ENCODE measurements at regions not wholly inside any gene's neighbourhood (a gene's known extent, or its start where the extent isn't known, plus 50 kb on each side); places are given as distances from the start of the nearest gene placed in this dataset.

- DNase-seq = no peak
These were observed 217.1 kb upstream of the ZMIZ1 start for GRCh38 chr10:78851647-78852046.

DNA sequence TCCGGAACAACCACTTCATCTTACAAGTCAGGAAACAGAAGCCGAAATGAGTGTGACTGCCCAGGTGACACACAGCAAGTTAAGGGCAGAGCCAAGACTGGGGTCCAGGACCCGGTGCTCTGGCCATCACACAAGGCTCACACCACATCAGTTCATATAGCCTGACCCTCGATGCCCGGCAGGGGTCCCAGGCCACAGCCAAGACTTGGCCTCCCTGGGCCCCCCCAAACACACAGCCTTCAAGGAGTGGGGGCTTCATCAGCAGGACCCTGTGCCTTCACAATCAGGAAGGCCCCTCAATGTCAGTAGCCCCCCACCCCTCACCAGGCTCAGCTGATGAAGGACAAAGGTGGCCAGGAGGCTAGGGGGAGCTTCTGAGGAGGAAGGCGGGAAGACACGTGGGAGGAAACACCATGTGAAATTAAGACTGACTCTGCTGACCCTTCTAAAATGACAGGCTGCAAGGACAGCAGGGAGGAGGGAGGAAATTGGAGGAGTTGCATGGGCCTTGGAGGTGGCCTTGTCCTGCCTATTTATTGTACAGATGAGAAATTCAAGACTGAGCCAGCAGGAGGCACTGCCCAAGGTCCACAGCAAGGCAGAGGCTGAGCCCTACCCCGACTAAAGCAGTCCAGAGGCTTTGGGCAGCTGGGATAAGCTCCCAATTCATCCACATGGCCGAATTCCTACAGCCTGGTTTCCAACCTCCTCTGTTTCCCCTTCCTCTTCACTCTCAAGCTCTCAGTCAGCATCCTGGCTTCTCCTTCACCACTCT, 216.1 kb upstream of the ZMIZ1 start:
- peak; percentile 22 for DNase-seq

GRCh38 chr10:78853864-78854263, 214.9 kb upstream of the ZMIZ1 start:
- no peak for DNase-seq

DNA sequence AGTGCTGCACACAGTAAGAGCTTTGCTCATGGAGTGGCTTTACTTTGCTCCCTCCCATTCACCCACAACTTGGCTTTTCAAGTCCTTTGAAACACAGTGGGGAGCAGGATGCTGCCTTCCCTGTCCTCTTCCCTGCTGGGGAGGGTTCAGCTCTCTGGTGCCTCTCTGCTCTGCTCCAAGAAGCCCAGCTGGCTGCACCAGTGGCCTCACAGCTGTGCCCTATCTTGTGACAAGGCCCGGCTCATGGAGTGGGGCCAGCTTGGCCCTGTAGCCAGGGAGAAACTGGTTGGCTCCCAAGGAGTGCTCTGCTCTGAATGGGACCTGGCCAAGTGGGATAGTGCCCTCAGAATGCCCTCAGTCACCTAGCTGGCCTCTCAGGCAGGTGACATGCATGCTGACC, 212.3 kb upstream of the ZMIZ1 start:
- no peak for DNase-seq

DNA sequence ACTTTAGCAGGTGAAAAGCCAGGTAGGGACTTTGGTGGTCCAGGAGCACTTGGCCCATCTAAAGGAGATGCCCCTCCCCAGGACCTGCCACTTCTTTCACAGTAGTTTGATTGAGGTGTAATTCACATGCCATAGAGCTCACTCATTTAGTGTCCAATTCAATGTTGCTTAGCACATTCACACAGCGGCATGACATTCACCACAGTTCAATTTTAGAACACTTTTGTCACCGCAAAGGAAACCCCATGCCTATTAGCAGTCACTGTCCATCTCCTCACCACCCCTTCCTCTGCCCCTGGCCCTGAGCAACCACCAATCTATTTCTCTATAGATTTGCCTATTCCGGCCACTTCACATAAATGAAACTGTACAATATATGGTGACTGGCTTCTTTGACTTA, 211.6 kb upstream of the ZMIZ1 start:
- DNase-seq = no peak

DNA sequence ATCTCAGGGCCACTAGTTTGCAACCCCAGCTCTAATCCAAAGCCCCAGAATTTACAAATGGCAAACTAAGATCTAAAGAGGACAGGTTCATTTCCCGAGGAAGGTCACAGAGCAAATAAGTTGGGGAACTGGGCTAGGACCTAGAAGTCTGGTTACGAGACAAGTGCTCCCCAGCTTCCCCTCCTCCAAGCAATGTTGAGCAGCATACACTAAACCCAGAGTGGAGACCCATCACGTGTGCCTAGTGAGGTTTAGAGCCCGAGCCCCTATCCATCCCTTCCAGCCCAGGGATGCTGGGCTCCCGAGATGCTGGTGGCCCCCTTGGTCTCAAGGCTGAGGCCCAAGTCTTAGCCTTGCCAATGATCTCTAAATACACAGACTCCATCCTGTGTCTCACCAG, 209.5 kb upstream of the ZMIZ1 start:
- DNase-seq = no peak

GRCh38 chr10:78859769-78860168, 209.0 kb upstream of the ZMIZ1 start:
- no peak for DNase-seq

DNA sequence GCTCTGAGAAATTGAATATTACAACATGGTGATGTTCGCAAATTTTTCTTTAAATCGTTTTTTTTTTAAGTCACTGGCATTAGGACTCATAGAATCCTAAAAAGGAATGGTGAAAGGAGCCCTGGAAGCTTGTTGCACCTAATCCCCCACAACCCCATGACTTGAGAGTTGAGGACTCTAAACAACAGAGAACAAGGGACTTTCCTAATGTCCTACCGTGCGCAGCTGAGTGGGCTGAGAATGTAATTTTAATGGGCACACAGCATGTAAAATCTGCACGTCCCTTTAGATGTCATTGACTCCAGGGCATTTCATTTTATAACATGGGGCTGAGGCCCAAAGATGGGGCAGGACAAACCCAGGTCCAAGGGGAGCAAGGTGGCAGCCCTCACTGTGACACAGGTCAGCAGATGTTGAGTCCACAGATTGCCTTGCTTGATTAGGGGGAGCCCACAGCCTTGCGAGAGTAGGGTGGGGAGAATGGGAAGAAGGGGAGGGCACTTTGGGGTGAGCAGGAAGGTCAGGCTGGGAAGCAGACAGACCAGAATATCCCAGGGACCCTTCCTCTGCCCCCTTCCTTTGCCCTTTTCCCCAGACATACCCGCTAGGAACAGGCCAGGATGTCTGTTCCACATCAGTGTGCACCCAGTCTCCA, 208.4 kb upstream of the ZMIZ1 start:
- no peak for DNase-seq

DNA sequence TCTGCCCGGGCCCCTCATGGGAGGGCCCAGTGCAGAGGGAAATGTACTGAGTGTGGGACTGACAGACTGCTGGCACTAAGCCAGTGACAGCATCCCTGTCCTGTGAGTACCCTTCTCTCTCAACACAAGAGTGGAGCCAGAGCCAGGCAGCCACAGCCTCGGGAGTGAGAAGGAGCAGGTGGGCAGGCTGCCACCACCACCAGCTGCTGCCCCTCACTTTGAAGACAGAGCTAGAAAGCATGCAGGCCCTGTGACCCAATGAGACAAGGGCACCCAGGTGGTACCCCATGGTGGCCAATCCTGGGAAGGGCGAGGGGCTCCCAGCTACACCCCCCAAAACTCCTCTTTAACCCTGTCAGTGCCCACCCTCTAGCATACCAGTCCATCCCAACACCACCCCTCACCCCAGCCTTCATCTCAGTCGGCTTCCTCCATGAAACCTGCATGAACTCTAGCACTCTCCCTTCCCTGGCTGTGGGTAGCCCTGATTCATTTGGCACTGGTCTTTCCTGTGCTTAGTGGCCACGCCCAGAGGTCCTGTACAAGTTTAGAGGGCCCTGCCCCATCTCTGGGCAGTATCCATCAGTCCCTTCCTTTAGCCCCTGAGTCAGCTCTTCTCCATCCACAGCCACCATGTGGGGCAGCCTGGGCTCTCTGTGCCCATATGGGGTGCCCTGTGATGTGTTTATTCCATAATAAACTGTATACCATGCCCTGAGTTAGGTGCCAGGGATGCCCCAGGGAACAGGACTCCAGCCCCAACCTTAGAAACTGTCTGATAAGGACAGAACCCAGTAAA, 207.0 kb upstream of the ZMIZ1 start:
- no peak for DNase-seq

- no peak for DNase-seq
These were observed 206.5 kb upstream of the ZMIZ1 start for GRCh38 chr10:78862328-78862640.

- DNase-seq = no peak
These were observed 205.4 kb upstream of the ZMIZ1 start for GRCh38 chr10:78863140-78863905.

DNA sequence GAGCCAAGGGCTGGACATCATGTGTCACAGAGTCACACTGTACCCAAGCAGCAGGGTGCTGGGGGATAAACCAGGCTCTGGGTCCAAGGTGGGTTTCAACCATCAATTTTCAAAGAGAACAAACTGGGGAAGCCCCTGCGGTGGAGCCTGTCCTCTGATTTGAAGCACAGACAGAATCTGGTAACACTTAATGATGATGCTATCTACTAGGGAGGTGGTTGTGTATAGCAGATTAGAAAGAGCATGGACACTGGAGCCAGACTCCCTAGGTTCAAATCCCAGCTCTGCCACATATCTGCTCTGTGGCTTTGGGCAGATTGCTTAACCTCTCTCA, 204.9 kb upstream of the ZMIZ1 start:
- no peak for DNase-seq

DNA sequence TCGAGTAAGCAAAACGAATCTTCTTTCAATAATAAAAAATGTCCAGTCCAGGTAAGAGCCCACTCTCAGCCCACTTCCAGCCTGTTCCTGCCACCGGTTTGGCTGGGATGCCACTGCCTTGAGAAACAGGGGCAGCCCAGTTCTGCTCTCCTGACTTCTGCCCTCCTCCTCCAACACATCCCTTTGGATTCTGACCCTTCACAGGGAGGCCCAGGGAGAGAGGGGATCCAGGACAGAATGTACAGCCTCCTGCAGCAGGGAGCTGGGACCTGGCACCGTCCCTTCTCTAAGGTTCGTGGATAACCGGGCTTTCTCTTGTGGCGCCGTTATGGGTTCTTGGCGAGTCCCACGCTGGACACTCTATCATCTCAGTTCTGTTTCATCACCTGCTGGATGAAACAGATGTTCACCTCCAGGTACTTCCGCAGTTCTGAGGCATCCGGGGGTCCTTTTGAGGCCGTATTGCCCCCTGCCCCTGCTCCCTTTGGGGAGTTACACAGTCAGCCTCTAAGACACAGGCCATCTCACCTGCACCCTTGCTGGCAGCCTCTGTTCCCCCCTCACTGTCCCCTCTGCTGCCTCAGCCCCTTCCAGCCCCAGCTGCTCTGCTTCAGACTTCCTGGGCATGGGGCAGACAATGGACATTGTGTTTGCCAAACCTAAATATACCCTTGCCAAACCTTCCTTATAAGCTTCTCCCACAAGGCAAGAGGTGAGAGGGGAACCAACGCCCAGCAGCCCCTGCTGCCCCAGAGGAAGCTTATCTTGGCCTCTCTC, 203.8 kb upstream of the ZMIZ1 start:
- no peak for DNase-seq

DNA sequence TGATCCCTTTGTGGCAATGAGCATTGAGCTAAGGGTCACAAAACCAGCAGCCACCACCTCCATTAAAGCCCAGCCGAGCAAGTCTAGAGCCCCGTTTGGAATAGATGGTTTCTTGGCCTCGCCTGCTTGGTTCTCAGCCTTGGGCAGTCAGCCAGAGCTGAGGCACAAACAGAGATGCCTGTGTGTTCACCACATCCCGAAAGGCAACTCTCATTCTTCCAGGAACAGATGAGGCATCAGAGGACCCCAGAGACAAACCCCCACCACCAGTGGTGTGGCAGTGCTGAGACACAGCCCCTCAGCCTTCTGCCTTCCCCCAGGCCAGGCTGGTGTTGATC, 203.3 kb upstream of the ZMIZ1 start:
- DNase-seq = no peak

DNA sequence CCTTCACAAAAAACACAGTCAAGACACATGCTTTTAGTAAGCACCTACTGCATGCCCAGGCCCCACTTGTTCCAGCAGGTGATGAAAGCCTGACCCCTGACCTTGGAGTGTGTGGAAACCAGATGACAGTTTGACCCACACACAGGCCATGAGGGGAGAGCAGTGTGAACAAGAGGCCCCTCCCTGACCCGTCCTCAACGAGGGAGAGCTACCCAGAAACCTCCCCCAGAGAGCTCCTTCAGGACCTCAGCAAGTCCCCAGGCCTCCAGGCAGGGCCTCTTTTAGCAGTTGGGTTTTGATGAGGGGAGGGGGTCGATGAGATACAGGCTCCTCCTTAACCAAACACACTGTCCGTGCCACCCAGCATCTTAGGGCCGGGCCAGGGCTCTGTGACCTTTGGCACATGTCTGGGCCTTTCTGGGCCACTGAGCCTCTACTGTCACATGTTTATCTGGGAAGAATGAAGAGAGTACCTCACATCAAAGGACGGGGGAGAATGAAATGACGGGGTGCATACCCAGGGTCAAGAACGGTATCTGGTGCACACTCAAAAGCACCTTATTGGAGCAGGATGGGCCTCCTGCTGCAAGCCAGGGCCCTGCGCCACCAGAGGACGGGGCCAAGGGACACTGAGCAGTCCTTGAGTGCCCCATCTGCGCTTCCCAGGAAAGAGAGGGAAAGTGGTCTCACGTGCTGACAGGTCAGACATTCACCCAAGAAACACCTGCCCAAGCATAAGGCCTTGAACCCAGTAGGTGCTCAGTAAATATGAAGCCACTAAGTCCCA, 202.6 kb upstream of the ZMIZ1 start:
- no peak for DNase-seq

DNA sequence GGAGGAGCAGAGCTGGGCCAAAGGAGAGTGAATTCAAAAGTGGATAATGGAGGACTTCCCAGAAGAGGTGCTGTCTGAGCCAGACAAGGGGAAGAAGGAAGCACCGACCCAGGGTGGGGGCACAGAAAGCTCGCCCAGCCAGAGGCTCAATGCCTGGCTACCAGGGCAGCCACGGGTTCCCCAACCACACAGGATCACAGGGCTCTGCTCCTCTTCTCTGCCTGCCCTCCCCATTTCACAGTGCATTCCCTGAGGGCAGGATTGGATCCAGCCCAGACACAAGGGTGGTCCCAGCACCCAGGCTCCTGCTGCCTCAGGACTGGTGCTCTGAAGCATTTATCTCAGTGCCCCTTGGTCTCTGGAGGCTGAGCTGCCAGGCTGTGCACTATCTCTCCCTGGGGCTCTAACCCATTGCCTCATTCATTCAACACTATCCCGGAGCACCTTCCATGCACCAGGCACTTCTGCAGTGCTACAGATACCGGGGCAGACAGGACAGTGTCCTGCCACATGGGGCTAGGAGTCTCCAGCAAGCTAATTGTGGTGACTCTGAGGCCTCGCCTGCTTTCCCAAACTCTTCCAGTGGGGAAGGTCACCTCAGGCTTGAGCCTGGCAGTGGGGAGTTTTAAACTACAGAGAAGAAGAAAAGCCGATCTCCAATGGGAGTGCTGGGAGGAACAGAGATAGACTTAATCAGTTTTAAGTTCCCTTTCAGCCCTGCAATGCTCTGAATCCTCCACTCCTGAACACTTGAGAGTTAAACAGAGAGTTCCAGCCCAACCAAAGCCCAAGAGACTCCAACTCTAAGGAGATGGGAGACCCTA, 201.8 kb upstream of the ZMIZ1 start:
- DNase-seq = no peak

DNA sequence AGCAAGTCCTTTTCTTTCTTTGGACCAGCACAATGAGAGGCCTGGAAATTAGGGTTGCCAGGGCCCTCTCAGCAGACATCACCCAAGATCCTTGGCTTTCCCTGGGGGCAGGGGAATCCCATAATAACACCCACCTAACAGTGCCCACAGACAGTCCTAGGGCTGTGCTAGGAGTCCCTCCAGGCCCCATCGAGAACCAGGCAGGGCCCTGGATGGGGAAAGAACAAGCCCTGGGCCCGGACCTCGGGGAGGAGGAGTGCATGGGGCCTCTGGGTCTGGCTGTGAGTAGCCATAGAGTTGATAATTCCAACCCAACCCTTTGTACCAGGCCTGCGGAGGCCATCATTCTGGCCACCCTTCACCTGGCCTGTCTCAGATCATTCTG, 201.2 kb upstream of the ZMIZ1 start:
- DNase-seq = no peak

DNA sequence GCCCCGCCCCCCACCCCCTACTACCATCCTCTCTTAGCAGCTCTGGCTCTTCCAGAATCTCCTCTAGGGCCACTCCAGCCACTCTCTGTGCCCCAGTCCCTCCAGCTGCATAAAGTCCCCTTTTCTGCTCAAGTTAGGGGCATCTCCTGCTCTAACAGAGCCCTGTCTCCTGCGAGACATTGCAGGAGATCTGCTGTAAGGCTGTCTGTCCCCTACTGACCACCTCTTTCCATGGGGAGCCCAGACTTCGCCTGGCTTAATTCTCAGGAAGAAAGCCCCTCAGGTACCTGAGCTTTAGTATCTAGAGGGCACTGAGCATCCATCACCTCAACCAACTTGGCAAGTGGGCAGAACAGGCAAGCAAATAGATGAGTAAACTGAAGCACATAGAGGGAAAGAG, 200.7 kb upstream of the ZMIZ1 start:
- DNase-seq = no peak

DNA sequence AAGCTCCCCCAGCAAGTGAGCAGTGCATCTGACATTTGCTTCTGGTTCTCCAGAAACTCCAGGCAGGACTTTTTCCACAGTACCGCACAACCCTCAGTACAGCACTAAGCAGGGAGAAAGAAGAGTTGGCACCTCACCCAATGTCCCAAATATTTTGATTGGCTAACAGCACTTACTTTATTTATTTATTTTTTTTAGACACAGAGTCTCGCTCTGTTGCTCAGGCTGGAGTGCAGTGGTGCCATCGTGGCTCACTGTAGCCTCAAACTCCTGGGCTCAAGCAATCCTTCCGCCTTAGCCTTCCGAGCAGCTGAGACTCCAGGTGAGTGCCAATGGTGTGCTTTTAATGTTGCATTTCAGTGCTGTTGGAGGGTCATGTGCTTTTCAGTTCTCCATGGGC, 200.3 kb upstream of the ZMIZ1 start:
- no peak for DNase-seq

DNA sequence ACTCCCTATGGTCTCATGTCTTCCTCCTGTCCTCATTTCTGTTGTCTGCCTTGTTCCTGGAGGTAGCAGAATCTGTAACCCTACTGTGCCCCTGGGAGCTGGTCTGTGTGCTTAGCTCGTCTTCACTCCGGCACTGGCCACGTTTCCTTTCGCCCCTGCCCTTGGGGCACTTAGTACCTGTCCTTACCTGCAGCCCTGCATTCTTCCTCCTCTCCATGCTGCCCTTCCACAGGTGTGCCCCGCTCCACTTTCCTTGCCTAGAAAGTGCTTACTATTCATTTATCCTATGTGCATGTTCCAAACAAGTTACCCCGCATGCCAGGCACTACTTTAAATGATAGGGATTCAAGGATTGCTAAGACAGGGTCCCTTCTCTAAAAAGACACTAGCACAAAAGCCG, 199.9 kb upstream of the ZMIZ1 start:
- no peak for DNase-seq
